Skeletal muscle tissue (tissue), 3 donors: ENCODE measurements at regions not wholly inside any gene's neighbourhood (a gene's known extent, or its start where the extent isn't known, plus 50 kb on each side); places are given as distances from the start of the nearest gene placed in this dataset.
A peak's percentile ranks its signal among the peaks of the same experiment; 100 is the strongest.

Experiments used
- H3K27ac ChIP-seq: one replicate; pipeline ENCODE4 v1.7.0; 2013; ENCODE audit warnings: mild to moderate bottlenecking, low read depth, low read length, inconsistent platforms
- H3K27me3 ChIP-seq, 3 donors: one replicate each; pipeline ENCODE4 v1.7.0; 2013; ENCODE audit warnings: low read length in 3 of 3; ENCODE audit not compliant: control insufficient read depth in 3 of 3, insufficient read depth in 3 of 3
- H3K36me3 ChIP-seq, 3 donors: one replicate each; pipeline ENCODE4 v1.7.0; 2013; ENCODE audit warnings: low read length in 3 of 3; ENCODE audit not compliant: control insufficient read depth in 3 of 3, insufficient read depth in 3 of 3
- H3K4me1 ChIP-seq, 3 donors: one replicate each; pipeline ENCODE4 v1.7.0; 2013; ENCODE audit warnings: low read length in 3 of 3, mild to moderate bottlenecking in 3 of 3; ENCODE audit not compliant: control insufficient read depth in 3 of 3, insufficient read depth in 3 of 3
- H3K4me3 ChIP-seq, 3 donors: one replicate each; pipeline ENCODE4 v1.7.0; 2013; ENCODE audit warnings: low read length in 3 of 3
- H3K9ac ChIP-seq, 3 donors: one replicate each; pipeline ENCODE4 v1.7.0; 2013; ENCODE audit warnings: low read length in 3 of 3, mild to moderate bottlenecking in 3 of 3, moderate library complexity in 2 of 3, low read depth in 1 of 3
- H3K9me3 ChIP-seq, 3 donors: one replicate each; pipeline ENCODE4 v1.7.0; 2013; ENCODE audit warnings: low read length in 3 of 3; ENCODE audit not compliant: control insufficient read depth in 3 of 3
- donor health status: Osteomylitis.

DNA sequence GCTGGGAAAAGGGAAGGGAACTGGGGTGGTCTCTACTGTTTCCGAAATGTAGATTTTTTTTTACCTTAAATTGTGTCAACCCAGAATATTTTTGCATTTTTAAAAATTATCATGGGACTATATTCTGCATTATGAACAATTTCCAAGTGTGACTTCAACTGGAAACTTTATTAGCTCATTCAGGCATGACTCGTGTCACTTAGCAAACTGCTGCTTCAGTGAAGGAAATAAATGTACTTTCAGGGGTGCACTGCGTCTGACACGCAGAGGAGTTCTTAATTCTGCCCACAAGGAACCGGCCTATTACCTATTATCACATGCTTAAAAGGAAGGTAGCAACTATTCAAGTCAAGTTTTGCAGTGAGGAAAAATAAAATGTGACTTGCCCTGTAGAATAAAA, 291.3 kb upstream of the PRDM1 start:
- H3K36me3 ChIP-seq = no peaks in the 10 kb centered on the region
- H3K27me3 ChIP-seq = no peaks in the 10 kb centered on the region
- no peak overlapping the region for H3K27ac ChIP-seq
- H3K4me3 ChIP-seq = no peak overlapping the region
- H3K9me3 ChIP-seq = no peaks in the 10 kb centered on the region
- peaks cover 35 to 47% (median 43%) of the 10 kb centered on the region in 3 donors for H3K4me1 ChIP-seq
- peak overlapping the region in 1 of 3 donors; percentile 23 for H3K9ac ChIP-seq

- Histone ChIP-seq H3K27me3 (no peaks in the 10 kb centered on the region), H3K27ac (peak overlapping the region; percentile 41), H3K9ac (peak overlapping the region in 1 of 3 donors; percentile 10), H3K4me3 (peak overlapping the region in 2 of 3 donors; percentile 9 to 45), H3K9me3 (no peaks in the 10 kb centered on the region), H3K36me3 (no peaks in the 10 kb centered on the region), H3K4me1 (peaks cover 32 to 44% (median 43%) of the 10 kb centered on the region in 3 donors)
These were observed 291.9 kb upstream of the PRDM1 start for GRCh38 chr6:105794239-105794638.

GRCh38 chr6:105793130-105793529, 293.0 kb upstream of the PRDM1 start:
- Histone ChIP-seq H3K36me3 (no peaks in the 10 kb centered on the region), H3K9me3 (no peaks in the 10 kb centered on the region), H3K27me3 (no peaks in the 10 kb centered on the region), H3K4me3 (no peak overlapping the region), H3K4me1 (peaks cover 21 to 35% (median 33%) of the 10 kb centered on the region in 3 donors), H3K9ac (no peak overlapping the region), H3K27ac (no peak overlapping the region)

DNA sequence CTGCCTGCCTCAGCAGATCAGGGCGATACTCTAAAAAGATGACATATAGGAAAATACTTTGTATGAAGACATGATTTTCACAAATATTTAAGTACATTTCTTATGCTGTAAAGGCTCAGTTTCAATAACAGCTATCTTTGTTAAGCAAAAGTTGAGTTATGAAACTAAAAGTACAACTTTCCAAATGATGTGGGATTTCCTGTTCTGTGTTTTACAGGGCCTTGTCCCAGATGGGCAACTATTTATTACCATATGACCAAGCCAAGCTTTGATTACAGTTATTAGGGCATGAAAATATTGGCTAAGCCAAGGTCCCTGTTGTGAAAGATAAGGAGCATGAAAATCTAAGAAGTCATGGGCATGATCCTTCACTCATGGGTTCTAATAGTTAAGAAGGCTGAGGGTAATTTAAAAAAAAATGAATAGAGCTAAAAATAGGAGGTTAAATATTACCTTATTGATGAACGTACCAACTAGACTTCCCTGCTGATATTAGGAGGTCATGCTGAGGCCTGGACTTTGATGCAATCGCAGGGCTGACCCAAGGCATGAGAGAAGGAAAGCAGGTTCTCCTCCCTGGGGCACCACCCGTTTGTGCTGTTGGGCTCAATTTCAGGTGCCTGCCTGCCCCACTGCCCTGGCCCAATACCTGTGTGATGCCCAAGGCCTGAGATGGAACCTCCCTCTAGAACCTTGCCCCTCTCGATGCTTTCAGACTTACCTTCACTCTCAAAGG, 294.4 kb upstream of the PRDM1 start:
- Histone ChIP-seq H3K4me1 (peaks cover 15 to 27% (median 24%) of the 10 kb centered on the region in 3 donors), H3K27me3 (no peaks in the 10 kb centered on the region), H3K27ac (no peak overlapping the region), H3K36me3 (no peaks in the 10 kb centered on the region), H3K9ac (no peak overlapping the region), H3K9me3 (no peaks in the 10 kb centered on the region), H3K4me3 (no peak overlapping the region)

- H3K27ac ChIP-seq = no peak overlapping the region
These were observed 295.0 kb upstream of the PRDM1 start for GRCh38 chr6:105791179-105791578.

DNA sequence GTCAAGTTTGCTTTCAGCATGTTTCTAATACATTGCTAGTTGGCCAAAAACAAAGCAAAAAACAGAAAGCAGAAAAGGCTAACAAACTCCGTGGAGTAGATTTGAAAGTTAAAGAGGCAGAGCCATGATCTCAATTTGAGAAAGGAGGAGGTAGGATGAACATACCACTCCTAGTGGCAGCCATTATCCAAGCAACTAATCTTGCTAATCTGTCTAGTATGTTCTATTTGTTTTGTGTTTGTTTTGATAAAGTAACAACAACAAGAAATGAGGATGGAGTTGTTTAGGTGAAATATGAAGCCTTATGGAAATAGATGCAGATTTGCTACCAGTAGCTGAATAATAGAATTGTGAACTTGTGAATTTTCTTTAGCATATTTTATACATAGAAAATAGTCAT, 295.5 kb upstream of the PRDM1 start:
- no peak overlapping the region for H3K4me3 ChIP-seq
- H3K27ac ChIP-seq = no peak overlapping the region
- H3K9ac ChIP-seq = no peak overlapping the region
- no peaks in the 10 kb centered on the region for H3K27me3 ChIP-seq
- H3K9me3 ChIP-seq = no peaks in the 10 kb centered on the region
- peaks cover 6 to 19% (median 14%) of the 10 kb centered on the region in 3 donors for H3K4me1 ChIP-seq
- no peaks in the 10 kb centered on the region for H3K36me3 ChIP-seq

More at GRCh38 chr6:105791179-105791578, 295.0 kb upstream of the PRDM1 start:
- H3K4me3 ChIP-seq = no peak overlapping the region
- H3K36me3 ChIP-seq = no peaks in the 10 kb centered on the region
- no peaks in the 10 kb centered on the region for H3K9me3 ChIP-seq
- H3K4me1 ChIP-seq = peaks cover 10 to 24% (median 18%) of the 10 kb centered on the region in 3 donors
- H3K9ac ChIP-seq = no peak overlapping the region
- no peaks in the 10 kb centered on the region for H3K27me3 ChIP-seq

DNA sequence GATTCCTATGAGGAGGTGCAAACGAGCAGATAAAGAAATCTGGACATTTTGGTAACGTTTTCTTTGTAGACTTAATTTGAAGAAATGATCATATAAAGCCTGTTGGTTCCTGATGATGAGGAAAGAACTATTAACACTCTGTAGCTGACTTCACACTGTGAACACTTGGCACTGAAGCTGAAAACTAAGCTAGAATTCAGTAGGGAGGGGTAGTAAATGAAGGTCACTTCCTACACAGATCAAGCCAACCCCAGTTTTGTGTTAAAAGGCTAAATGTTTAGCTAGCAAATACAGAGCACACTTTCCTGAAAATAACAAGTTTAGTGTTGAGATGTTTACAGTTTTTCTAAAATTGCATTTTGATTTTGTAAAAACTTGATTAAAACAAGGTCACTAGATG, 296.2 kb upstream of the PRDM1 start:
- Histone ChIP-seq H3K27ac (no peak overlapping the region), H3K36me3 (no peaks in the 10 kb centered on the region), H3K9me3 (no peaks in the 10 kb centered on the region), H3K4me1 (peaks cover 5 to 15% (median 14%) of the 10 kb centered on the region in 3 donors), H3K4me3 (no peak overlapping the region), H3K9ac (no peak overlapping the region), H3K27me3 (no peaks in the 10 kb centered on the region)

GRCh38 chr6:105787747-105788146, 298.4 kb upstream of the PRDM1 start:
- H3K9ac ChIP-seq = no peak overlapping the region
- H3K27ac ChIP-seq = no peak overlapping the region
- peaks cover 0 to 11% (median 4%) of the 10 kb centered on the region in 3 donors for H3K4me1 ChIP-seq
- no peaks in the 10 kb centered on the region for H3K36me3 ChIP-seq
- H3K4me3 ChIP-seq = no peak overlapping the region
- no peaks in the 10 kb centered on the region for H3K9me3 ChIP-seq
- no peaks in the 10 kb centered on the region for H3K27me3 ChIP-seq

GRCh38 chr6:105786890-105787655, 299.1 kb upstream of the PRDM1 start:
- Histone ChIP-seq H3K4me3 (no peak overlapping the region), H3K27ac (no peak overlapping the region), H3K27me3 (no peaks in the 10 kb centered on the region), H3K4me1 (peaks cover 0 to 11% (median 4%) of the 10 kb centered on the region in 3 donors), H3K9ac (no peak overlapping the region), H3K9me3 (no peaks in the 10 kb centered on the region), H3K36me3 (no peaks in the 10 kb centered on the region)

DNA sequence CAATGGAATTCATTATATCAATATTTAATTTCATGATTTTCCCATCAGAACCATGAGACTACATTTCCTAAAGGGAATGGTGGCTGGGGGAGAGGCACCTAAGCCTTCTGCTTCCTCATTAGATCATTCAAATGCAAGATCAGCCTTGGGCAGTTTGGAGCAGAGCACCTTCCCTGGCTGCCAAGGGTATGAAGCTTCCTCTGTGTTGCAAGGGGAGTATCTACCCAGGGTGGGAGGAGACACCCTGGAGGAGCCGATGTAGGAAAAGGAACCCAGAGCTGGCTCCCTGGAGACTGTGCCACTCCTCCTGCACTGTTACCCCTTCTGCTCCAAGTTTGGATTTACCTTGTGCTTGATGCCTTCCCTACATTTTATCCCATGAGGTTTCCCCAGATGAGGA, 299.7 kb upstream of the PRDM1 start:
- Histone ChIP-seq H3K4me3 (no peak overlapping the region), H3K36me3 (no peaks in the 10 kb centered on the region), H3K9me3 (no peaks in the 10 kb centered on the region), H3K27ac (no peak overlapping the region), H3K27me3 (no peaks in the 10 kb centered on the region), H3K4me1 (peaks cover 0 to 11% (median 4%) of the 10 kb centered on the region in 3 donors), H3K9ac (no peak overlapping the region)
